OCI-LY7 (cell line): ENCODE measurements at regions not wholly inside any gene's neighbourhood (a gene's known extent, or its start where the extent isn't known, plus 50 kb on each side); places are given as distances from the start of the nearest gene placed in this dataset.

ENCODE experiments used
- EZH2phosphoT487 ChIP-seq: fragments of 200-600 bp; sonication (generic); IDR thresholded peaks from 2 replicates; pipeline ENCODE4 v1.6.1; 2018; ENCODE audit warnings: low read depth, borderline replicate concordance, mild to moderate bottlenecking, mixed run types, antibody characterized with exemption, low read length, moderate library complexity, mixed read lengths
- TF ChIP-seq, protein P1 (sequence below): fragments of 200-600 bp; sonication (generic); conservative IDR thresholded peaks from 2 replicates; pipeline ENCODE4 v1.5.1; 2014; ENCODE audit warnings: mild to moderate bottlenecking, antibody characterized with exemption, low read length, moderate library complexity, mixed read lengths

DNA sequence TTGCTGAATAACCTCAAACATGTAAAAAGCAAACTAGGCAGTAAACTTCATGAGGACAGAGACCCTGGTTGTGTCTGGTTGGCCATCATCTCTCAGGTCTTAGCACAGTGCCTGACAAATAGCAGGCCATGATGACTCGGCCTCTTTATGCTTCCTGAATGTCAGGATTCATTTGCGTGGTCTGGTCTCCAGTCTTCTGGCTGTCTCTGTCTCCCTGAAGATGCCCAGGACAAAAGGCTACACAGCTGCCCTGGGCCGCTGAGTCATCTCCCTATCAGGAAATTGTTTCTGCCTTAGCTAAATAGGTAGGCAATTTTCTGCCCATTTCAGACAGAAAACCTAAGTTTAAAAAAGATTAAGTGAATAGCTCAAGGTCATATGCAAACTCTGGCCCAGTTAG is 84.1 kb upstream of the FNDC3A start:
- TF ChIP-seq, protein P1, sequence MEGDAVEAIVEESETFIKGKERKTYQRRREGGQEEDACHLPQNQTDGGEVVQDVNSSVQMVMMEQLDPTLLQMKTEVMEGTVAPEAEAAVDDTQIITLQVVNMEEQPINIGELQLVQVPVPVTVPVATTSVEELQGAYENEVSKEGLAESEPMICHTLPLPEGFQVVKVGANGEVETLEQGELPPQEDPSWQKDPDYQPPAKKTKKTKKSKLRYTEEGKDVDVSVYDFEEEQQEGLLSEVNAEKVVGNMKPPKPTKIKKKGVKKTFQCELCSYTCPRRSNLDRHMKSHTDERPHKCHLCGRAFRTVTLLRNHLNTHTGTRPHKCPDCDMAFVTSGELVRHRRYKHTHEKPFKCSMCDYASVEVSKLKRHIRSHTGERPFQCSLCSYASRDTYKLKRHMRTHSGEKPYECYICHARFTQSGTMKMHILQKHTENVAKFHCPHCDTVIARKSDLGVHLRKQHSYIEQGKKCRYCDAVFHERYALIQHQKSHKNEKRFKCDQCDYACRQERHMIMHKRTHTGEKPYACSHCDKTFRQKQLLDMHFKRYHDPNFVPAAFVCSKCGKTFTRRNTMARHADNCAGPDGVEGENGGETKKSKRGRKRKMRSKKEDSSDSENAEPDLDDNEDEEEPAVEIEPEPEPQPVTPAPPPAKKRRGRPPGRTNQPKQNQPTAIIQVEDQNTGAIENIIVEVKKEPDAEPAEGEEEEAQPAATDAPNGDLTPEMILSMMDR, result no peak
- TF ChIP-seq EZH2phosphoT487, result no peak
